IPS DF 19.7 (cell line): ENCODE measurements at regions not wholly inside any gene's neighbourhood (a gene's known extent, or its start where the extent isn't known, plus 50 kb on each side); places are given as distances from the start of the nearest gene placed in this dataset.

Experiments
- DNase-seq: peaks from one replicate; pipeline ENCODE4 v3.0.0-alpha.2; 2013; ENCODE audit warnings: low read depth, low spot score

DNA sequence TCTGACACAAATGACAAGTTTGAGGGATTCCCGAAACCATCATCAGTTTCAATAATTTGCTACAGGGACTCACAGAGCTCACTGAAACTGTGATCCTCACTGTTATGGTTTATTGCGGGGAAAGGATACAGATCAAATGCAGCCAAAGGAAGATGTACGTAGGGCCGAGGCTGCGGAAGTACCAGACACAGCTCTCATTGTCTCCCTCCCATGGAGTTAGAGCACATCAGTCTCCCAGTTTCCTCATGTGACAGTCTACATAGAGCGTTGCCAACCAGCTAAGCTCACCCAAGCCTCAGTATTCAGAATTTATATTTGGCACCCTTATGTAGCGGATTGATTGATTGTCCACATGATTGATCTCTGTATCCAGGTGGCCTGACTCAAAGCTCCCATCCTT lies 137.8 kb upstream of the TENM3 start:
- DNase-seq, result no peak

DNA sequence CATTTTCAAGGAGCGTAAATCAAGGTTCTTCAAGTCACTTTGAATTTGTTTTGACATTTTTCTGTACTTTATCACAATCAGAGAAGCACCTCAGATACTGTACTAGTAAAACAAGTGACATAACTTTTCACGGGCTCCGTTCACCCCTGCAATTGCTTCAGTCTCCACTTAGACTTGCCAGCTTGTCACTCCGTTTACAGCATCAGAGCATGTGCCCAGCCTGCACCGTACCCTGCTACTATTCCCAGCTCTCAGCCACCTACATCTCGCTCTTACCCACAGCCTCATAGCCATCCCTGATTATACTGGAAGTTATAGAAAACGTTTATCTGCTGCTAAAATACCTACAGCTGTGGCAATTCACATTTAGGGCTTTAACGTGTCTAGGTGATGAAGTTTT lies 135.3 kb upstream of the TENM3 start:
- no peak for DNase-seq

DNA sequence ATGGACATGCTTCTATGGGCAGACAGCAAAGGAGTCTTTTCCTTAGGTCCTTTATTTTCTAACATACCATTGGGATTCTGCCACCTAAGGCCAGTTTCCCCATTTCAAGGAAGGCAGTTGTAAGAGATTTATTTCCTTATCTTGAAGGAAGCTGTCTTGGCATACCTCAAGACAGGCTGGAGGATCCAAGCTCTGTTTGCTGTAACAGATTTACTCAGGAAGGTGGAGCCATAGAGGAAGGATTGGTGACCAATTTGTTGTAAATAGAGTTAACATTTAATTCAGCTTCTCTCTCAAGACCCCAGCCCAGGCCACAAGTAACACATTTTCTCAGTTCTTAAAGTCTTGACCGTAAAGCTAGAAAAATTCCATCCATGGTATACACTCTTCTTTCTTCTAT lies 131.6 kb upstream of the TENM3 start:
- no peak for DNase-seq

DNA sequence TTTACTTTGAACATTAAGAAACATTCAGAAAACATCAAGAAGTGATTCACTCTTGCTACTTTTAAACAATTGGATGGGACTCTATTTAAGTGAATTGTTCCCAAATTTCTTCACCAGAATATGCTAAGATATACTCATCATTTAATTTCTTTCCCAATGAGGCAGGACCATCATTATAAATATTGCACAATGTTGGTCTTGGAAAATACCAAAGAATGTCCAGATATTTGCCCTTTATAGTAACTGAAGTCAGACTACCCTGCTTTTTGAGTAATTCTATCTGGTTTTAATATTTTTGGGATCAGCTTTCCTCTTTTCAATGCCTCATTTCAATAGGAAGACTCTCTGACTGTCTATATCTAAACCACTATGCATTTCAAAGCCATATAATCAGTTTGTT lies 129.4 kb upstream of the TENM3 start:
- DNase-seq, result no peak

DNA sequence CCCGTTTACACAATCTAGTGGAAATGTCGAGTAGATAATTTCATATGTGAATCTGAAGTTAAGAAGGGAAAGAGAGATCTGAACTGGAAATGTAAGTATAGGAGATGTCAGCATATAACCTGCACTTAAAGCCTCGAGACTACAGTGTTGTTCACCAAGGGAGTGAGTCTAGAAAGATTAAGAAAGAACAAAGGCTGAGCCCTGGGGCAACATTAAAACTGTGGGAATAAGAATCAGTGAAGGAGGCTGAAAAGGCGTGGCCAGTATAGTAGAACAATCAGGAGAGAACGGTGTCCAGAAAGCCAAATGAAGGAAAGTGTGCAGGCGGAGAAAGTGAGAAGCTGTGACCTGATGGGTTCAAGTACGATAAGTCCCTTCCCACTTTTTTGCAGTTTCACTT lies 118.8 kb upstream of the TENM3 start:
- DNase-seq, result no peak

DNA sequence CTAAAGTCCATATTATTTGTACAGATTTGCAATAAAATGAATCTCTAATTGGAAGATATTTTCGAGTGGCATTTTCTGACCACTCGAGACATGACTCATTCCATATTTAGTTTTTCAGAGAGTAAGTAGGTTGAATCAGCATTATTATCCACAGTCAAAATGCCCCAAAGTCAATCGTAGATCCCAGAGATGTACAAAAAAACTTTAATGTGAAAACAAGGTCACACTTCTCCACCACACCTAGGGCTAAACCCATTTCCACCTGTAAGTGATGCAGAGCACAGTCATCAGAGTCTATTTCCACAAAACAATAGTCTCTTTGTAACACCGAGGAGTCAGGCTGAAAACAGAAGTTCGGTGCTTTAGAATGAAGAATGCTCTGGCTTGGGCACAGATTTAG lies 117.1 kb upstream of the TENM3 start:
- no peak for DNase-seq

DNA sequence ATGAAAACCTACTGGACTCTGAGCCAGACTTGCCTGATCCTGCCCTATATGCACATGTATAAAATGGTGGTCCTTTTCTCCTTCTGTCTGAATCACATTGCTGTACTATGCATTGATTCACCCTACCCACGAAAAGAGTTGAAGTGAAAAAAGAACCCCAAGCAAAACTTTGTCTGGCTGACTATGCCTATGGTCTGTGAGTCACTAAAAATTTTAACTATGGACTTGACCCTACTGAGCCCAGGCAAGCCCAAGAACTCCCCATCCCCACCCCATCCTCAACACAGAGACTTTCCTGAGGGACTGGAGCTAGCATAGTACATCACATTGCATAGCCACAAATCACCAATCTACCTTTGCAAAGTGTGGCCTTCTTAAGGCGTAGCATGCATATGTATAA lies 116.6 kb upstream of the TENM3 start:
- DNase-seq, result no peak

DNA sequence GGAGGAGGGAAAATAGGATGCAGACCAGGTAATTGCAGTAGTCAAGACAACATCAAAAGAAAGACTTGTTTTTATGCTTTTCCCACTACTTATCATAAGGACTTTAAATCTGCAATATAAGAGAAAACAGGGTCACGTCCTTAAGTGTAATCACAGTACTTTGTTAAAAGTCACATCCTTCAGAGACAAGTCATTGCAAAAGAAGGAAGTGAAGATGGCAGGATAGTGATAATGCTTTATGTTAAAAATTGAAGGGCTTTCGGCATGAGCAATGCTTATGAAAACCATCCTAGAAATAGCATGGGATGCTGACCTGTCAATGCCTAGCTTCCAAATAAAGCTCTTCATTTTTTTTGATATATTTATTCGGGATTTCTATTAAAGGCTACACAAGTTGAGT lies 110.2 kb upstream of the TENM3 start:
- no peak for DNase-seq

DNA sequence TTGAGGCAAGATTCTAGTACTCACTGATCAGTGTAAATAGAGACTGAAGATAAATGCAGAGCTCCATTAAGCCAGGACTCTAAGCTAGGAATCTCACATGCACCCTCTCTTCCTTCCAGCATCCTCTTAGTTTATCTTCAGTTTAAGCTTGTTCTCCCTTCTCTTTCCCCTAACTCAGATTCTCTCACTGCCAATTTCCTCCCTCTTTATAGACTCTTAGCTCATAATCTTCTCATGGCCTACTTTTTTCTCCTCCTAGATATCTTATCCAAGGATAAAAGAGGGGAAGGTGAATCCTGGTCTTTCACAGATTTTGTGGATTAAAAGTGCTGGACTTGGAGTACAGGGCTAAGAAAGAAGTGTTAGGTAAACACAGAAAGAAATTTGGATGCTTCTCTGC lies 108.9 kb upstream of the TENM3 start:
- no peak for DNase-seq

DNA sequence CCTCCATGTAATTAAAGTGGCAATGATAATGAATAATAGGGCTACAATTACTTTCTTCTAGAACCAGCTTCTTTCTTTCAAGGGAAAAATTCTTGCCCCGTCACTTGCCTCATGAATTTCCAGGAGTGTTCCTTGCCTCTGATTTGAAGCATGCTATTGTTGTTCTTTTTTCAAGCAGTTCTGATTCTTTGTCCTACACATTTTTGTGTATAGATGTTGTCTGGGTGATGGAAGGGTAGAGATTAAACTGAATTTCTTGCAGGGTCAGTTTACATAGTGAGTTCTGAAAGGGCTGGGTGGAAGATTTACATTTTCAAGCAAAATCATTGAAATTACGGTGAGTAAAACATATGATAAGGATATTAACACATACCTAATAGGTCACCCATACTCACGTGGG lies 107.0 kb upstream of the TENM3 start:
- no peak for DNase-seq

DNA sequence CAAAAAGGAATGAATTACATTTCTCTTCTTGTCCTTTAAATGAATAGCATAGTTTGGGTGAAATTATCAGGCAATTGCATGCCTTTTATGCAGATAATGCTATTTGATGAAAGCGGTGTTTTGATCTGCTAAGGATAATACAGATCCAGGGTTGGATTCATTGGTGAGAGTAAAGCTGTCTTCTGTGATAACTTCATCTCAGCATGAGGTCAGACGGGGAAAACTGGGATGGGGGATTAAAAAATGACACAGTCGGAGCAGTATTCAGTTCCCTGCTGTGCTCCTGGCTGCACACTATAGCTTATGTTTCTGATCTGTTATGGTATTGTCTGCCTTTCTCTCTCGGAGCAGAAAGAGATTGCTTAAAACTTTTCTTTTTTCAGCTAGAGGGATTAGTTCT lies 105.9 kb upstream of the TENM3 start:
- no peak for DNase-seq

DNA sequence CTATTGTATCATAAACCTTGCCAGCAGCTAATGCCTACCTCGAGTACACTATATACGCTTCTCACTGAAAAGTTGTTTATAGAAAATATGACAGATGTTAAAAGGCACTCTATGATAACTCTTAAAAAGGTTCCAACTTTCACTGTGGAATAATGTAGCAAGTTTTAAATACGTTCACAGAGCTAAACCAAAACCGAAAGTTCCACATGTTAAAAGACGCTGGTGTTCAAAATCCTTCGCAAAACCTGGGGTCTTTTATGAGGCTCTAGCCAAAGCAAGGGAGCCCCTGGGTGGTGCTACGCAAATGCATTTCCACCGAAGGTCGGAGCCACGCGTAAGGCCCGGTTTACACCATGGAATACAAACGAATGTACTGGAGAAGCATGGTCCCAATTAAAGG lies 103.7 kb upstream of the TENM3 start:
- DNase-seq, result no peak

DNA sequence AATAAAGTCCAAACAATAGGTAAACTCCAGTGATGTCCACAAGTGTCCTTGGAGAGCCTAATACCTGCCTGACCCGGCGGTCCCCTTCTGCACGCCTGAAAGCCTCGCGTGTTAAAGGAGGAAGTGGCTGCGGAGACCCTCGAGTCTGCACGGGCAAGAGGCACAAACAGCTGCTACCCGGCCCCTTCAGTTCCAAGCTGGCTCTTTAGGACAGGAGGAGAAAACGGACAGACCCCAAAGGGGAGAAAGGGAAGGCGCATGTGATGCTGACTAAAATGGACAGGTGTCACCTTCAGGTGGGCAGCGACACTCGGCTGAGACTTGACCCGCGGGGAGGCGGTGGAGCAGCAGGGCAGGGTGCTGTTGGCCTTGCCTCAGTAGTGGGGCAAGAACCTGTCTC lies 102.7 kb upstream of the TENM3 start:
- no peak for DNase-seq

DNA sequence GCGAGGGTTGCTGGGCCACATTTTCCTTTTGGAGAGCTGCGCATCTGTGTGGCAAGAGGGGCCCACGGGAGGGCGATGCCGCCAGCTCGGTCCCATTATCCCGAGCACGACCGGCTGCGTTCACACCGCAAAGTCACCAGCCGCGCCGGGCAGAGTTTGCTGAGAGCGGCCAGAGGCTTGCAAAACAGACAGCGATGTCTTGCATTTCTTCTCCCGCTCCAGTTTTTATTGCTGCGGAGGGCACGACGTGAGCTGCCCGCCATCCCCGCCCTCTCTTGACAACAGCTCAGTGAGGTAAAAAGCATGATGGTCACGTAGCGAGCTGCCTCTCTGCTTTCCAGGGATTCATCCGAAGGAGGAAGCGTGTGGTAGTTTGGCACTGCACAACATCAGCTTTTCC lies 102.1 kb upstream of the TENM3 start:
- no peak for DNase-seq

DNA sequence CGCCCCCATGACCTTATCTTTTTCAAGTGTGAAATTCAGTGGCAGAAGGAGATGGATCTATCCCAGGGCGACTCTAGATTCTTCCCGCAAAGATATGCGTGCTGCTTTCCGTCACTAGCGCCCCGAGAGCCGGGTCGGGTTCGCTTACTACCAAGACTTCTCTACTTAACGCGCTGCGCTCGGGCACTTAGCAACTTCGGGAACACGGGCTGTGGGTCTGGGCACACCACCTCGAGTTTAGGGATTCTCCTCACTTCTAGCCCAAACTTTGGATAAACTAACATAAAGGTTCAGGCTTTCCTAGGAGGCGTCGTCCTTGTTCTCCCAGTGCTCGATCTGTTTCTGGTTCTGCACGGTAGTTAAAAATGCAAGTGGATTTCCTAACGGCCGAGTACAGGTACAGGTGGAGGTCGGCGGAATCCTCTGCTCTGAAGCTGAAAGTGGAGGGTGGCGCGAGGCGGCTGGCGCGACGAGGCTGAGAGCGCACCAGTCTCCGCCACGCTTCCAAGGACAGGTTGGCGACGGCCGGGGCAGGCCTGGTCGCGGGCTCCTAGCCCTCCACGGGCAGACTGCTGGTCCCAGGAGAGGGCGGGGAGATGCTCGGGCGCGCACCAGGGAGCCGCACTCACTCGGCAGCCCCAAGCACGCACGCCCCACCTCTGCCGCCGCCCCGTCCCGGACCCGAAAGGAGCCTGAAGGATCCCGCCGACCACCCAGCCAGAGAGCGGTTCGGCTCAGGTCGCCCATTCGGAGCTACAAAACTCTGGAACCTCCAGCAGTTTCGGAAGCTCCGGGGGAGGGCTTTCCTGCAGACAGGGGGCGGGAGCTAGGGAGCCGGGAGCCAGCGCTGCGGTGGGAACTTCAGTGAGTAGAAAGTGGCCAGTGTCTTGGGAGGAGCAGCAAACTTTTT lies 100.8 kb upstream of the TENM3 start:
- no peak for DNase-seq

DNA sequence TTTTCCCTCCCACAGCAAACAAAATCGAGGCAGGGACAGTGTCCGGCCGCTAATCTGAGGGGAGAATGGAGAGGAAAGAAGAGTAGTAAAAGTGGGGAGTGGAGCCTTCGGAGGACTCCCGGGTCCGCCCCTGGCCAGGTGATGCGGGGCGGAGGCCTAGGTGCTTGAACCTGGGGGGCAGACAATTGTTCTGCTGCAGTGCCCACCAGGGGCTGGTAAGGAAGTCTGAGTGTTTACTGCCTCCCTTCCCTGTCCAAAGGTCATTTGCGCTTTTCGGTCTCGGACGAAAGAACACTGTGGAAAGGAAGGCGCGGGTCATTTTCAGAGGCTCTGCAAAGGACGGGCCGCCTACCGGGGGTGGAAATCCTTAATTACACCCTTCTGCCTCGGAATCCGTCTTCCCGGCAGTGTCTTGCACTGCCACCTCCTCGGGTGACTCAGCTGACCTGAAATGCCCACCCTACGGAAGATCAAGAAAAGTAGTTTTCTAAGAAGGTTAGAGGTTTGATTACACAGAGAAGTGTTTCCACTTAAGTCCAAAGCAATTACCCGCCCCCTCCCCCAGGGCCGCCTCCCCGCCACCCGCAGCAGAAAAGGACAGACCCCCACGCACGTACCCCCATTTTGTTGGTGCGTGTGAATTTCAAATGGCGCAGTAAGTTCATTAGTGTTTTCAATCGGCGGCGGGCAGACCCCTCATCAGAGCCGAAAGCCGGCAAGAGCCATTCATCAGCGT lies 99.9 kb upstream of the TENM3 start:
- no peak for DNase-seq

DNA sequence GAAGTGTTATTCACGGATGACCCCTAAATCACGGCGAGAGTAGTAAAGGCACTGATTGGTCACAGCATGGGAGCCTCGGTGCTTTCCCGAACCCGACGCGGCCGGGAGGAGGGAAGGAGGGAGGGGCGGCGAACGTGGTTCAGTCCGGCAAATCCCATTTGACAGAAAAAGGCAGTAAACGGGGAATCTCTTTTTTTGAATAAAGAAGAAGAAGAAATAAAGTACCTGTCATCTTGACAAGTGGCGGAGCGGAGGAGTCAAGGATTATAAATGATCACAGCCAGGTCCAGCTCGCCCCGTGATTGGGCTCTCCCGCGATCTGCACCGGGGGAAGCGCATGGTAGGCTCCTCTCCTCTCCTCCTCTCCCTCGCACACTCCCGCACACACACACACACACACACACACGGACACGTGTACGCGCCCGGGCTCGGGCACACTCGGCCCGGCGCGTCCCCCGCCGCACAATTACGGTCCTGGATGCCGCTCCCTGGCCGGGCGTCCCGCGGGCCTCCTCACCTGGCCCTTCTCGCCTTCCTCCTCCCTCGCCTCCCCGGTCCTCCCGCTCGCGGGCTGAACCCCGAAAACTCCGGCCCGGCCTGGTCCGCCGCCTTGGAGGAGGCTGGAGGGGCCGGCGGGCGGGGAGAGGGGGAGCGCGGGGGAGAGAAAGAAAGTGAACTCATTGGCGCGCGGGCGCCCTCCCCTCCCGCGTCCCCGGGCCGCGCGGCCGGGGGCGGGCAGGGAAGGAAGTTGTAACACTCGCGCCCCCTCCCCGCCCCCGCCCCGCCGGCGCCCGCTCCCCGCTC lies 99.2 kb upstream of the TENM3 start:
- DNase-seq, result no peak

DNA sequence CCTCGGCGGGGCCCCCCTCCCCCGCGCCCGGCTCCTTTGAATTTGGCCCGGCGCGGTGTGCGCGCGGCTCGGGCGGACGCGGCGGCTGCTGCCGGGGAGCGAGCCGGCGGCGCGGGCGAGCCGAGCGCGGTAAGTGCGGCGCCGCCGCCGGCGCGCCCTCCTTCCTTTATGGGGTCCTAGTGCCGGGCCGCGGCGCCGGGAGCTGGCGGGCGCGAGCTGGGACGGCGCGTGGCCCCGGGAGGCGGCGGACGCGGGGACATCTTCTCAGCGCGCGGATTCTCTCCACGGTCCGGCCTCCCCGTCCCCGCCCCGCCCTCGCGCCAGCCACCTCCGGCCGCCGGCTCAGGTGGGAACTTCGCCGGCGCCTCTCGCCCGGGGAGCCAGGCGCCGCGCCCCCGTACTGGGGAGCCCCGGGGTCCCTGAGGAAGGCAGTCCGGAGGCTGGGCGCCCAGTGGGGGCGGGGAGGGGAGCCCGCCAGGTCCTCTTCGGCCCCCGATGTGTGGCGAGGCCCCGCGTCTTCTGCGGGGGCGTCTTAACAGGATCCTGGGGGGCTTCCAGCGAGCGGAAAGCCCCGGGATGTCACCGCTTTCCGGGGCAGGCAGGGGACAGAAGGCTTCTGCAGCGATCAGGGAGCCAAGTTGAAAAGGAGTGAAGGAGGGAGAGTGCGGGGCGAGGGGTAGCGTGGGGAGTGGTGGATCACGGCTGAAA lies 98.4 kb upstream of the TENM3 start:
- DNase-seq, result no peak

DNA sequence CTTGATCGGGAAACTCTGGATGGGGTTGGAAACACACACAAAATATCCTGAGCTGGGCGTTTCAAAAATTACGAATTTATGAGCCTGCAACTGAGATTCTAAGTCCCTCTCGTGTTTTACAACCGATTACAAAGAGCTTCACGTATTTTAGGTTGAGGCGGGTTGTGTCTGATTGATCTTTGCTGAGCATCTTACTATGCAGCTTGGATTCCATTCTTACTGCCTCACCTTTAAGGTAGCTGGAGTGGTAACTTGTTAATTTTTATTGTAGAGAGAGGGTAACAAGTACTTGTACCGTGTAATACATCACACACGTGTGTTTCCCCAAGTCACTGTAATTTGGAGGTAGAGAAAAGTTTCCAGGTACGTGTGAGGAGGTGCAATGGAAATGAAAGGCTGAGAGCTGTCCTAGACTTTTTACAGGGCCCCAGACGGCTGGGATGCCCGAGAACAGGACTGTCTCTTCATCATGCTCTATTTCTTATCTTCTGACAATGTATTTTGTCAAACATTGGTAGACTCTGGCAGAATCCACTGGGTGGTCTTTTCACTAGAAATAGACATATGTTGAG lies 97.8 kb upstream of the TENM3 start:
- no peak for DNase-seq

DNA sequence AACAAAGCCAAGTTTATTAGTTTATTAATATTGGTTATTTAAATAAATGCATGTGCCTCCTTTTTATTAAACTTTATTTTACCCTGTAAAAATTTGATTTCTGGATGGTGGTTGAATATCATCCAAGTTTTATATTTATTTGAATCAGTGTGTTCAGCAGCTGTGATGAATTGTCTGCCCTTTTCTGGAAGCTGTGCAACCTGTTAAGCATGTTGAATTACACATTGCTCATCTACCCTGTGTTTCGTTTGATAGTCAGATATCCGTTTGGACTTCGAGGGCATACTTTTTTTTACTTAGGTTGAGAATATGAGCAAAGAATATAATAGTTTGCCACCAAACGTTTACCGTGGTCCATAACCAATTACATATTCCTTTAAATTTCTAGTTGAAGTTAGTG lies 95.8 kb upstream of the TENM3 start:
- no peak for DNase-seq

DNA sequence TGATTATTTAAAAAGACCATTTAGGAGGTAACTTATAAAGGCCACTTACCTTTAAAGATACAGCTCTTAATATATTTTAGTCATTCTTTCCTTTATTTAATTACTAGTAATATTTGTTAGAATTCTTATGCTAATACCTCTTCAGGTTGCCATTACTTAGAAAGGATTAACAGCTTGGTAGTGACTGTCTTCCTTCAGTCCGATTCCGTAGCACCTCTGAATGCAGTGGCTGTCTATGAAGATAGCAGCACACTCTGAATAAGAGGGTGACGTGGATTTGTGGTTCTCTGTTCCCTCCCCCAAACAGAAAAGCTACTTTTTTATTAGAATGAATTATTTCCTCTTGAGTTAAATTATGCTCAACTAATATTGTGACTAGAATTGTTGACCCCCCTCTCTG lies 92.6 kb upstream of the TENM3 start:
- DNase-seq, result no peak
